CD8-positive, alpha-beta memory T cell (primary cell): ENCODE measurements at regions not wholly inside any gene's neighbourhood (a gene's known extent, or its start where the extent isn't known, plus 50 kb on each side); places are given as distances from the start of the nearest gene placed in this dataset.

Experiments used
- CTCF ChIA-PET: fragments of 350-600 bp; sonication (Branson Sonifier 250); formaldehyde crosslinking; loops from one replicate; lab custom pipeline; 2021; ENCODE audit warnings: antibody characterized with exemption; lab: Charles Lee
- POLR2A ChIA-PET: fragments of 350-600 bp; sonication (Branson Sonifier 250); formaldehyde crosslinking; loops from one replicate; lab custom pipeline; 2021; ENCODE audit warnings: antibody characterized with exemption; lab: Charles Lee
- DNase-seq, 5 donors: peaks; one replicate each; pipeline versions ENCODE4 v3.0.0 to v3.0.0-alpha.2; 2020 to 2022; ENCODE audit warnings: mixed read lengths in 1 of 5
- H3K27ac ChIP-seq: one replicate; pipeline ENCODE4 v1.7.0; 2013; ENCODE audit warnings: low read depth, mild to moderate bottlenecking, low read length, moderate library complexity
- H3K27me3 ChIP-seq: 2 replicates; pipeline ENCODE4 v1.7.0; 2013; ENCODE audit warnings: low read length, mild to moderate bottlenecking; ENCODE audit not compliant: insufficient read depth, poor library complexity, severe bottlenecking
- H3K36me3 ChIP-seq: 2 replicates; pipeline ENCODE4 v1.7.0; 2013; ENCODE audit warnings: mild to moderate bottlenecking, low read length, moderate library complexity; ENCODE audit not compliant: insufficient read depth
- H3K4me1 ChIP-seq: 2 replicates; pipeline ENCODE4 v1.7.0; 2013; ENCODE audit warnings: mild to moderate bottlenecking, low read length, moderate library complexity; ENCODE audit not compliant: insufficient read depth
- H3K4me3 ChIP-seq: 2 replicates; pipeline ENCODE4 v1.7.0; 2013; ENCODE audit warnings: mild to moderate bottlenecking, low read length
- H3K9me3 ChIP-seq: 2 replicates; pipeline ENCODE4 v1.7.0; 2013; ENCODE audit warnings: mild to moderate bottlenecking, low read length
- H3K27ac Mint-ChIP-seq, 8 donors: one replicate each; pipeline ENCODE4 v1.8.0; 2020 to 2021; ENCODE audit warnings: mixed read lengths in 8 of 8, mild to moderate bottlenecking in 6 of 8, inconsistent platforms in 3 of 8, moderate library complexity in 3 of 8
- H3K27me3 Mint-ChIP-seq, 2 donors: one replicate each; pipeline ENCODE4 v1.8.0; 2020 to 2021; ENCODE audit warnings: mixed read lengths in 2 of 2, mild to moderate bottlenecking in 1 of 2, moderate library complexity in 1 of 2
- H3K36me3 Mint-ChIP-seq, 3 donors: one replicate each; pipeline ENCODE4 v1.8.0; 2020 to 2021; ENCODE audit warnings: mixed read lengths in 3 of 3, inconsistent platforms in 1 of 3, mild to moderate bottlenecking in 1 of 3
- H3K4me1 Mint-ChIP-seq, 3 donors: one replicate each; pipeline ENCODE4 v1.8.0; 2020 to 2021; ENCODE audit warnings: mixed read lengths in 3 of 3, inconsistent platforms in 1 of 3, mild to moderate bottlenecking in 1 of 3
- H3K4me3 Mint-ChIP-seq, 7 donors: one replicate each; pipeline ENCODE4 v1.8.0; 2020 to 2021; ENCODE audit warnings: mixed read lengths in 7 of 7, mild to moderate bottlenecking in 6 of 7, moderate library complexity in 4 of 7, inconsistent platforms in 2 of 7
- H3K9me3 Mint-ChIP-seq, 5 donors: one replicate each; pipeline ENCODE4 v1.8.0; 2020 to 2022; ENCODE audit warnings: mixed read lengths in 5 of 5, mild to moderate bottlenecking in 3 of 5, moderate library complexity in 2 of 5, inconsistent platforms in 1 of 5

GRCh38 chr14:43249116-43249515 lies 1258.0 kb downstream of the FSCB start:
- H3K27ac ChIP-seq = no peak overlapping the region
- H3K4me3 Mint-ChIP-seq = no peak overlapping the region
- no peak overlapping the region for H3K27ac Mint-ChIP-seq
- H3K4me1 Mint-ChIP-seq = no peaks in the 10 kb centered on the region
- H3K4me3 ChIP-seq = no peak overlapping the region
- H3K36me3 Mint-ChIP-seq = no peaks in the 10 kb centered on the region
- H3K27me3 Mint-ChIP-seq = no peaks in the 10 kb centered on the region
- no peak for DNase-seq
- POLR2A ChIA-PET = no interaction called here
- peaks cover 2 to 17% (median 8%) of the 10 kb centered on the region in 5 donors for H3K9me3 Mint-ChIP-seq
- no peaks in the 10 kb centered on the region for H3K9me3 ChIP-seq
- no peaks in the 10 kb centered on the region for H3K36me3 ChIP-seq
- CTCF ChIA-PET = no interaction called here
- no peaks in the 10 kb centered on the region for H3K4me1 ChIP-seq
- no peaks in the 10 kb centered on the region for H3K27me3 ChIP-seq

GRCh38 chr14:43247877-43248276 lies 1259.2 kb downstream of the FSCB start:
- H3K27ac Mint-ChIP-seq = no peak overlapping the region
- Histone ChIP-seq H3K36me3 (no peaks in the 10 kb centered on the region), H3K4me1 (no peaks in the 10 kb centered on the region), H3K9me3 (no peaks in the 10 kb centered on the region), H3K27me3 (no peaks in the 10 kb centered on the region), H3K27ac (no peak overlapping the region), H3K4me3 (no peak overlapping the region)
- no peaks in the 10 kb centered on the region for H3K27me3 Mint-ChIP-seq
- peaks cover 5 to 17% (median 8%) of the 10 kb centered on the region in 5 donors for H3K9me3 Mint-ChIP-seq
- H3K36me3 Mint-ChIP-seq = no peaks in the 10 kb centered on the region
- H3K4me1 Mint-ChIP-seq = no peaks in the 10 kb centered on the region
- no peak for DNase-seq
- CTCF ChIA-PET = no interaction called here
- POLR2A ChIA-PET = no interaction called here
- H3K4me3 Mint-ChIP-seq = no peak overlapping the region

GRCh38 chr14:43244142-43244625 lies 1262.9 kb downstream of the FSCB start:
- Histone ChIP-seq H3K27ac (no peak overlapping the region), H3K4me3 (no peak overlapping the region), H3K36me3 (no peaks in the 10 kb centered on the region), H3K9me3 (no peaks in the 10 kb centered on the region), H3K4me1 (no peaks in the 10 kb centered on the region), H3K27me3 (no peaks in the 10 kb centered on the region)
- POLR2A ChIA-PET = no interaction called here
- H3K4me1 Mint-ChIP-seq = no peaks in the 10 kb centered on the region
- no peak overlapping the region for H3K4me3 Mint-ChIP-seq
- peaks cover 0 to 30% (median 11%) of the 10 kb centered on the region in 5 donors for H3K9me3 Mint-ChIP-seq
- no peak overlapping the region for H3K27ac Mint-ChIP-seq
- H3K27me3 Mint-ChIP-seq = no peaks in the 10 kb centered on the region
- no peaks in the 10 kb centered on the region for H3K36me3 Mint-ChIP-seq
- no peak for DNase-seq
- CTCF ChIA-PET = no interaction called here

- CTCF ChIA-PET = no interaction called here
These were observed 1263.9 kb downstream of the FSCB start for GRCh38 chr14:43243168-43243567.

GRCh38 chr14:43232261-43232660 lies 1274.8 kb downstream of the FSCB start:
- Mint-ChIP-seq H3K27ac (no peak overlapping the region), H3K36me3 (no peaks in the 10 kb centered on the region), H3K27me3 (no peaks in the 10 kb centered on the region), H3K9me3 (peaks cover 5 to 30% (median 11%) of the 10 kb centered on the region in 5 donors), H3K4me1 (no peaks in the 10 kb centered on the region), H3K4me3 (no peak overlapping the region)
- CTCF ChIA-PET = no interaction called here
- Histone ChIP-seq H3K9me3 (no peaks in the 10 kb centered on the region), H3K4me3 (no peak overlapping the region), H3K27ac (no peak overlapping the region), H3K4me1 (no peaks in the 10 kb centered on the region), H3K36me3 (no peaks in the 10 kb centered on the region), H3K27me3 (no peaks in the 10 kb centered on the region)
- no peak for DNase-seq
- POLR2A ChIA-PET = no interaction called here

More at GRCh38 chr14:43243168-43243567, 1263.9 kb downstream of the FSCB start:
- DNase-seq = no peak
- Mint-ChIP-seq H3K4me3 (no peak overlapping the region), H3K9me3 (peaks cover 0 to 29% (median 11%) of the 10 kb centered on the region in 5 donors), H3K4me1 (no peaks in the 10 kb centered on the region), H3K27me3 (no peaks in the 10 kb centered on the region), H3K27ac (no peak overlapping the region), H3K36me3 (no peaks in the 10 kb centered on the region)
- POLR2A ChIA-PET = no interaction called here
- no peak overlapping the region for H3K27ac ChIP-seq
- H3K27me3 ChIP-seq = no peaks in the 10 kb centered on the region
- H3K36me3 ChIP-seq = no peaks in the 10 kb centered on the region
- no peaks in the 10 kb centered on the region for H3K4me1 ChIP-seq
- no peak overlapping the region for H3K4me3 ChIP-seq
- H3K9me3 ChIP-seq = no peaks in the 10 kb centered on the region

GRCh38 chr14:43215524-43215923 lies 1291.6 kb downstream of the FSCB start:
- no peak overlapping the region for H3K27ac Mint-ChIP-seq

GRCh38 chr14:43207189-43207588 lies 1299.9 kb downstream of the FSCB start:
- Mint-ChIP-seq H3K9me3 (peaks cover 0 to 20% (median 5%) of the 10 kb centered on the region in 5 donors), H3K36me3 (no peaks in the 10 kb centered on the region), H3K4me1 (no peaks in the 10 kb centered on the region), H3K27ac (no peak overlapping the region), H3K4me3 (no peak overlapping the region), H3K27me3 (no peaks in the 10 kb centered on the region)
- no peaks in the 10 kb centered on the region for H3K4me1 ChIP-seq
- no peaks in the 10 kb centered on the region for H3K36me3 ChIP-seq
- H3K27me3 ChIP-seq = no peaks in the 10 kb centered on the region
- no peak overlapping the region for H3K27ac ChIP-seq
- POLR2A ChIA-PET = no interaction called here
- H3K9me3 ChIP-seq = no peaks in the 10 kb centered on the region
- CTCF ChIA-PET = no interaction called here
- no peak for DNase-seq
- no peak overlapping the region for H3K4me3 ChIP-seq

More at GRCh38 chr14:43215524-43215923, 1291.6 kb downstream of the FSCB start:
- peaks cover 0 to 13% (median 2%) of the 10 kb centered on the region in 5 donors for H3K9me3 Mint-ChIP-seq
- Histone ChIP-seq H3K27ac (no peak overlapping the region), H3K27me3 (no peaks in the 10 kb centered on the region), H3K36me3 (no peaks in the 10 kb centered on the region), H3K9me3 (no peaks in the 10 kb centered on the region), H3K4me1 (no peaks in the 10 kb centered on the region), H3K4me3 (no peak overlapping the region)
- no peak for DNase-seq
- ChIA-PET CTCF (no interaction called here), POLR2A (no interaction called here)
- no peaks in the 10 kb centered on the region for H3K36me3 Mint-ChIP-seq
- no peaks in the 10 kb centered on the region for H3K4me1 Mint-ChIP-seq
- no peak overlapping the region for H3K4me3 Mint-ChIP-seq
- no peaks in the 10 kb centered on the region for H3K27me3 Mint-ChIP-seq

GRCh38 chr14:43204816-43205215 lies 1302.3 kb downstream of the FSCB start:
- Histone ChIP-seq H3K4me3 (no peak overlapping the region), H3K4me1 (no peaks in the 10 kb centered on the region), H3K27ac (no peak overlapping the region), H3K27me3 (no peaks in the 10 kb centered on the region), H3K36me3 (no peaks in the 10 kb centered on the region), H3K9me3 (no peaks in the 10 kb centered on the region)
- no peak overlapping the region for H3K27ac Mint-ChIP-seq
- ChIA-PET CTCF (no interaction called here), POLR2A (no interaction called here)
- H3K4me3 Mint-ChIP-seq = no peak overlapping the region
- H3K36me3 Mint-ChIP-seq = no peaks in the 10 kb centered on the region
- DNase-seq = no peak
- no peaks in the 10 kb centered on the region for H3K27me3 Mint-ChIP-seq
- H3K4me1 Mint-ChIP-seq = no peaks in the 10 kb centered on the region
- peaks cover 0 to 31% (median 2%) of the 10 kb centered on the region in 5 donors for H3K9me3 Mint-ChIP-seq

GRCh38 chr14:43200519-43200918 lies 1306.6 kb downstream of the FSCB start:
- DNase-seq = no peak
- Mint-ChIP-seq H3K4me3 (no peak overlapping the region), H3K9me3 (peaks cover 0 to 19% (median 0%) of the 10 kb centered on the region in 5 donors), H3K4me1 (no peaks in the 10 kb centered on the region), H3K36me3 (no peaks in the 10 kb centered on the region), H3K27ac (no peak overlapping the region), H3K27me3 (no peaks in the 10 kb centered on the region)
- CTCF ChIA-PET = no interaction called here
- POLR2A ChIA-PET = no interaction called here
- Histone ChIP-seq H3K9me3 (no peaks in the 10 kb centered on the region), H3K4me1 (no peaks in the 10 kb centered on the region), H3K36me3 (no peaks in the 10 kb centered on the region), H3K27me3 (no peaks in the 10 kb centered on the region), H3K4me3 (no peak overlapping the region), H3K27ac (no peak overlapping the region)
